H1 (cell line): ENCODE measurements at regions not wholly inside any gene's neighbourhood (a gene's known extent, or its start where the extent isn't known, plus 50 kb on each side); places are given as distances from the start of the nearest gene placed in this dataset.

ENCODE experiments used
- BCL11A ChIP-seq, 2 experiments: IDR thresholded peaks; one replicate each; pipeline ENCODE4 v1.6.1; 2011; ENCODE audit warnings: low read depth in 2 of 2, low read length in 2 of 2, mild to moderate bottlenecking in 2 of 2
- RXRA ChIP-seq: IDR thresholded peaks from 2 replicates; pipeline ENCODE4 v1.6.1; 2011; ENCODE audit warnings: low read depth, mild to moderate bottlenecking, low read length, moderate library complexity; ENCODE audit not compliant: insufficient read depth

DNA sequence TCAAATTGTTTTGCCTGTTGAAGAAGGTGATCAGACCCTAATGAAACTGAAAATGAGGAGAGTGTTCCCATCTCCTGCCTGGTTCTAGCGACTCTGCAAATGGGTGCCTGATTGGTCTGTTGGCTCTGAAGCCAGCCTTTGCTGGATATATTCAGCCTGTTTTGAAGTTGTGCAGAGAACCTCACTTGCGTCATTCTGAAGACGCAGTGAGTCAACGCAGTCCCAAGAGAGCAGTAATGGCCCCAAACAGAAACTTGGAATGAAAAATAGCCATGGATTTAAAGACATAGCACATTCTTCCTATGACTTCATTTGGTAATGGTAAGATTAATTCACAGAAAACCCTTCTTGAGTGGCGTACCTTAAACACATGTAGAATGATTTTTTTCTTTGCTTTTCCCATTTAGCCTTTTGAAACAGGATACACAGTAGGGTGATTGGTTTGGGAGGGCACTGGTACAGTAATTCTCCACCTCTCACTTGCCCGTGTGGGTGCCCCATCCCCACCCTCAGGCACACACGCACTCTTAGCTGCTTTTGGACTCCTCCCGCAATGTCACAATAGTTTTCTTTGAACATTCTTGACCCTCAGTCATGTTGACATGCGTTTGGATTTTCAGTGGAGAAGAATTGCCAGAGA lies 54.1 kb upstream of the ABL1 start (continued):
- TF ChIP-seq RXRA: no peak
- TF ChIP-seq BCL11A (IDR thresholded peaks at IDR 0.05; ENCODE audit: low read depth in 2 of 2, low read length in 2 of 2): no peak
